ENCODE measurements at regions not wholly inside any gene's neighbourhood (a gene's known extent, or its start where the extent isn't known, plus 50 kb on each side); places are given as distances from the start of the nearest gene placed in this dataset.

- H3K9ac ChIP-seq (ENCODE audit: insufficient read depth, low read length), result no peak overlapping the region
- H2AFZ ChIP-seq (ENCODE audit: low read length), result no peak overlapping the region
- no peaks in the 10 kb centered on the region for H3K27me3 ChIP-seq (ENCODE audit: control insufficient read depth, insufficient read depth, low read length)
- no peaks in the 10 kb centered on the region for H3K79me2 ChIP-seq (ENCODE audit: control insufficient read depth, insufficient read depth, low read length)
- H3K36me3 ChIP-seq (ENCODE audit: control insufficient read depth, insufficient read depth, low read length), result no peaks in the 10 kb centered on the region
- H3K27ac ChIP-seq (ENCODE audit: insufficient read depth, low read length), result no peak overlapping the region
- H3K4me3 ChIP-seq (replicated peaks in 1 of 4; ENCODE audit: control extremely low read depth in 1 of 4, insufficient read depth in 1 of 4, low read depth in 3 of 4, low read length in 4 of 4), result no peak overlapping the region
- H3K4me1 ChIP-seq (ENCODE audit: control insufficient read depth, extremely low read depth, insufficient read depth, low read length), result no peaks in the 10 kb centered on the region
- TF ChIP-seq CTCF (conservative IDR thresholded peaks at IDR 0.05 in 1 of 2, IDR thresholded peaks at IDR 0.05 in 1 of 2; ENCODE audit: low read depth in 1 of 2, low read length in 2 of 2) (peak; percentile 45 to 71), EZH2 (IDR thresholded peaks at IDR 0.05; ENCODE audit: low read length, missing control alignments) (no peak)
- no peaks in the 10 kb centered on the region for H3K9me3 ChIP-seq (ENCODE audit: control insufficient read depth, insufficient read depth, low read depth, low read length)
- H4K20me1 ChIP-seq (ENCODE audit: control insufficient read depth, extremely low read depth, insufficient read depth, low read length), result no peaks in the 10 kb centered on the region
- no peak overlapping the region for H3K4me2 ChIP-seq (ENCODE audit: extremely low read depth, insufficient read depth, low read length)
- DNase-seq (ENCODE audit: low read depth in 2 of 2), result peak; percentile 16 to 62
Observed at GRCh38 chr17:77011173-77012011, 129.4 kb upstream of the SEC14L1 start.

- TF ChIP-seq CTCF (conservative IDR thresholded peaks at IDR 0.05 in 1 of 2, IDR thresholded peaks at IDR 0.05 in 1 of 2; ENCODE audit: low read depth in 1 of 2, low read length in 2 of 2), result no peak
- no peak for TF ChIP-seq EZH2 (IDR thresholded peaks at IDR 0.05; ENCODE audit: low read length, missing control alignments)
- H3K4me1 ChIP-seq (ENCODE audit: control insufficient read depth, extremely low read depth, insufficient read depth, low read length), result no peaks in the 10 kb centered on the region
- H3K4me3 ChIP-seq (replicated peaks in 1 of 4; ENCODE audit: control extremely low read depth in 1 of 4, insufficient read depth in 1 of 4, low read depth in 3 of 4, low read length in 4 of 4), result no peak overlapping the region
- H3K9me3 ChIP-seq (ENCODE audit: control insufficient read depth, insufficient read depth, low read depth, low read length), result no peaks in the 10 kb centered on the region
- H3K36me3 ChIP-seq (ENCODE audit: control insufficient read depth, insufficient read depth, low read length), result no peaks in the 10 kb centered on the region
- no peak overlapping the region for H3K27ac ChIP-seq (ENCODE audit: insufficient read depth, low read length)
- H3K4me2 ChIP-seq (ENCODE audit: extremely low read depth, insufficient read depth, low read length), result no peak overlapping the region
- H3K9ac ChIP-seq (ENCODE audit: insufficient read depth, low read length), result no peak overlapping the region
- H4K20me1 ChIP-seq (ENCODE audit: control insufficient read depth, extremely low read depth, insufficient read depth, low read length), result no peaks in the 10 kb centered on the region
- H3K27me3 ChIP-seq (ENCODE audit: control insufficient read depth, insufficient read depth, low read length), result no peaks in the 10 kb centered on the region
- H3K79me2 ChIP-seq (ENCODE audit: control insufficient read depth, insufficient read depth, low read length), result no peaks in the 10 kb centered on the region
- no peak overlapping the region for H2AFZ ChIP-seq (ENCODE audit: low read length)
- no peak for DNase-seq (ENCODE audit: low read depth in 2 of 2)
Observed at GRCh38 chr17:77018504-77018903, 122.3 kb upstream of the SEC14L1 start.

- Histone ChIP-seq H3K9ac (ENCODE audit: insufficient read depth, low read length) (no peak overlapping the region), H3K36me3 (ENCODE audit: control insufficient read depth, insufficient read depth, low read length) (no peaks in the 10 kb centered on the region), H3K27me3 (ENCODE audit: control insufficient read depth, insufficient read depth, low read length) (peaks cover 5% of the 10 kb centered on the region), H3K4me2 (ENCODE audit: extremely low read depth, insufficient read depth, low read length) (no peak overlapping the region), H3K27ac (ENCODE audit: insufficient read depth, low read length) (no peak overlapping the region), H2AFZ (ENCODE audit: low read length) (no peak overlapping the region), H3K79me2 (ENCODE audit: control insufficient read depth, insufficient read depth, low read length) (no peaks in the 10 kb centered on the region), H4K20me1 (ENCODE audit: control insufficient read depth, extremely low read depth, insufficient read depth, low read length) (no peaks in the 10 kb centered on the region), H3K4me1 (ENCODE audit: control insufficient read depth, extremely low read depth, insufficient read depth, low read length) (no peaks in the 10 kb centered on the region), H3K9me3 (ENCODE audit: control insufficient read depth, insufficient read depth, low read depth, low read length) (no peaks in the 10 kb centered on the region), H3K4me3 (replicated peaks in 1 of 4; ENCODE audit: control extremely low read depth in 1 of 4, insufficient read depth in 1 of 4, low read depth in 3 of 4, low read length in 4 of 4) (no peak overlapping the region)
- TF ChIP-seq EZH2 (IDR thresholded peaks at IDR 0.05; ENCODE audit: low read length, missing control alignments), result no peak
- no peak for TF ChIP-seq CTCF (conservative IDR thresholded peaks at IDR 0.05 in 1 of 2, IDR thresholded peaks at IDR 0.05 in 1 of 2; ENCODE audit: low read depth in 1 of 2, low read length in 2 of 2)
- DNase-seq (ENCODE audit: low read depth in 2 of 2), result peak in 1 of 2 donors; percentile 27
Observed at GRCh38 chr17:77019893-77020379, 120.8 kb upstream of the SEC14L1 start.

Measured in fibroblast of lung (primary cell).